Hindlimb muscle (tissue), 1 donor: ENCODE measurements at regions not wholly inside any gene's neighbourhood (a gene's known extent, or its start where the extent isn't known, plus 50 kb on each side); places are given as distances from the start of the nearest gene placed in this dataset.

Experiments used
- DNase-seq: peaks from one replicate; pipeline ENCODE4 v3.0.0-alpha.2; 2013

DNA sequence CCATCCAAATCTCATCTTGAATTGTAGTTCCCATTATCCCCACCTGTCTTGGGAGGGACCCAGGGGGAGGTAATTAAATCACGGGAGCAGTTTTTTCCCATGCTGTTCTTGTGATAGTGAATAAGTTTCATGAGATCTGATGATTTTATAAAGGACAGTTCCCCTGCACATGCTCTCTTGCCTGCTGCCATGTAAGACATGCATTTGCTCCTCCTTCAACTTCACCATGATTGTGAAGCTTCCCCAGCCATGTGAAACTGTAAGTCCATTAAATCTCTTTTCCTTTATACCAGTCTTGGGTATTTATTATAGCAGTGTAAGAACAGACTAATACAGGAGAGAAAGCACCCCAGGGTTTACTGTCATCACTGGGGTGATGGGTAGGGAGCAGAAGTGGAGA, 220.4 kb upstream of the NUDT4 start:
- no peak for DNase-seq

DNA sequence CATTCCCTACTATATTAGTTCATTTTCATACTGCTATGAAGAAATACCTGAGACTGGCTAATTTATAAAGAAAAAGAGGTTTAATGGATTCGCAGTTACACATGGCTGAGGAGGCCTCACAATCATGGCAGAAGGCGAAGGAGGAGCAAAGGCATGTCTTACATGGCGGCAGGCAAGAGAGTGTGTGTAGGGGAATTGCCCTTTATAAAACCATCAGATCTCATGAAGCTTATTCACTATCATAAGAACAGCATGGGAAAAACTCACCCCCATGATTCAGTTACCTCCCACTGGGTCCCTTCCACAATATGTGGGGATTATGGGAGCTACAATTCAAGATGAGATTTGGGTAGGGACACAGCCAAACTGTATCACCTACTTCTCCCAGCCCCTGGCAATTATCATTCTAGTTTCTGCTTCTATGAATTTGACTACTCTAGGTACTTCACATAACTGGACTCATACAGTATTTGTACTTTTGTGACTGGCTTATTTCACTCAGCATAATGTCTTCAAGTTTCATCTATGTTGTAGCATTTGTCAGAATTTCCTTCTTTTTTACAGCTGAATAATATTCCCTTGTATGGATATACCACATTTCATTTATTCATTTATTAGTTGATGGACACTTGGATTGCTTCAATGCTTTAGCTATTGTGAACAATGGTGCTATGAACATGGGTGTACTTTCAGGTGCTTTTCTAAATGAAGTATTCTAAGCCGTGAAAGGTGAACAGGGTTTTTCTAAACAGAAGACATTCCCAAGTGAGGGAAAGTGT, 219.5 kb upstream of the NUDT4 start:
- no peak for DNase-seq

DNA sequence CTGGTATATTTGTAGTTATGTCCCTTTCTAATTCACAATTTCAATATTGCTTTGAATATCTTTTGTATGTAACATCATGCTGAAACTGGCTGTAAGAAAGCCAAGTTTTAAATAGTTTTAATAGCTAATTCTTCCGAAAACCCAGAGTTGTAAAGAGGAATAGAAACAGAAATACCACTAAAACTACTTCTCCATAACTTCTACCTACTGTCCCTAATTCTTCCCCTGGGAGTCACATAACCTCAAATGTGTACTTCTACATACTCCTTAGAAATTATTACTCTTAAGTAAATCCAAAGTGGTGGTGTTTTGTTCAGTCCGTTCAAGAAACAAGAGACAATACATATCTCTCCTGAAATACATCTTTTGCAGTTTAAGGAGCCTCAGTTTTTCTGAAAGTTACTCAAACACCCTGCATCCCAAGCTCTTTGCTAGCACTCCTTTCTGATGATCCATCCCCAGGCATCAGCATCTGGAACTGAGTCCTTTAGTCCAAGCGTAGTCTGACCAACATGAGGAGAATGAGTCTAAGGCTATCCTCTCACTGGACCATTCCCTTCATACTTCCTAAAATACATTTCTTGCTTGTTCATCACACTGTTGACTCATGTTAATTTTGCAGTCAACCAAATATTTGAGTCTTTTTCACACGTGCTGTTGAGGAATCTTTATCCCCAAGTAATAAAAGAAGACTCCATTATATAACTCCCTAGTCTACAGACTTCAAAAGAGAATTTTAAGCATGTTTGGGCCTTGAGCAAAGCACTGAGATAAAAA, 214.3 kb upstream of the NUDT4 start:
- DNase-seq: no peak

DNA sequence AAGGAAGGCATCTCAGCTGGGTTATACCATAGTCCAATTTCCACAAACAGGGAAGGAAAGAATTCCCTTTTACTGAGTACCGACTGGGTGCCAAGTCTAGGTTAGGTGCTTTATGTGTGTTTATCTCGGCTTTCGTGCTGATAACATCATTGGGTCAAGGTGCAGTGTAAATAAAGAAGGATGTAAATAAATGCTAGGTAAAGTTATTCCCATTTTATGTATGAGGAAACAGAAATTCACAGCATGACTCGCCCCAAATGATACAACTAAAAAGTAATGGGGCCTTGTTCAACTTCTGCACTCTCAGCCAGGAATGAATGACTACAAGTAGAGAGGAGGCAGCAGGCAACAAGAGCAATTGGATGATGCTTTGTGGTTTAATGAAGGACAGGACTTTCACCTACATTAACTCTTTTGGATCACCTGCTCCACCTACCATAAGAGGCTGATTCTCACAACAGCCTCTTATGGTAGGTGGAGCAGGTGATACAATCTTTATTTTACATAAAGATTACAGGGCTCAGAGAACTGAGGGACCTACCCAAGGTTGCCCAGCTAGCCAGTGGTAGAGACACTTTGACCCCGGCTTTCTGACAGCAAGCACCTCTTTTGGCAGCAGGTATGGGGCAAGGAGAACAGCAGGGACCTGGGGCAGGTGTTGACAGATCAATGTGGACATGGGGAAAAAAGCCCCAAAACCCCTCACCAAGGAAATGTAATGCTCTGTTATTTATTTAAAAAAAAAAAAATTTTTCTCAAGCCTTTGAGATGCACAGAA, 213.4 kb upstream of the NUDT4 start:
- DNase-seq: no peak

DNA sequence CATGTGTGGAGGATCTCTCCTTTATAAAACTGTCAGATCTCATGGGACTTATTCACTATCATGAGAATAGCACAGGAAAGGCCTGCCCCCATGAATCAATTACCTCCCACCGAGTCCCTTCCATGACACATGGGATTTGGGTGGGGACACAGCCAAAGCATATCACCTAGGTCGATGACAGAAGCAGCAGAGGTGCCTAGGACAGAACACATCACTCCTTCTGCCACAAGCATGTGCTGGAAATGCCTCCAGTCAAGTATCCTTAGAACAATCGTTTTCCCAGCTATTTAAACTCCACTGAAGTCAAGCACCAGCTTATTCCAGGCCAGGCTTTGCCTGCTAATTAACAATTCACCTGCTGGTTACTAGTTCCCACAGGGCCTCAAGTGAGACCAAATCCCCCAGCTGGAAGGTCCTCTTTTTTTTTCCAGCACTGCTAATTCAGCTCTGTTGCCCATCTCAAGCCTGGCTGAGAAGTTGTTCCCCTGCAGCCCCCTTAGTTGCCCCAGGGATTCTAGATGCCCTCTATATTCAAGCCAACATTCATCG, 212.3 kb upstream of the NUDT4 start:
- no peak for DNase-seq

DNA sequence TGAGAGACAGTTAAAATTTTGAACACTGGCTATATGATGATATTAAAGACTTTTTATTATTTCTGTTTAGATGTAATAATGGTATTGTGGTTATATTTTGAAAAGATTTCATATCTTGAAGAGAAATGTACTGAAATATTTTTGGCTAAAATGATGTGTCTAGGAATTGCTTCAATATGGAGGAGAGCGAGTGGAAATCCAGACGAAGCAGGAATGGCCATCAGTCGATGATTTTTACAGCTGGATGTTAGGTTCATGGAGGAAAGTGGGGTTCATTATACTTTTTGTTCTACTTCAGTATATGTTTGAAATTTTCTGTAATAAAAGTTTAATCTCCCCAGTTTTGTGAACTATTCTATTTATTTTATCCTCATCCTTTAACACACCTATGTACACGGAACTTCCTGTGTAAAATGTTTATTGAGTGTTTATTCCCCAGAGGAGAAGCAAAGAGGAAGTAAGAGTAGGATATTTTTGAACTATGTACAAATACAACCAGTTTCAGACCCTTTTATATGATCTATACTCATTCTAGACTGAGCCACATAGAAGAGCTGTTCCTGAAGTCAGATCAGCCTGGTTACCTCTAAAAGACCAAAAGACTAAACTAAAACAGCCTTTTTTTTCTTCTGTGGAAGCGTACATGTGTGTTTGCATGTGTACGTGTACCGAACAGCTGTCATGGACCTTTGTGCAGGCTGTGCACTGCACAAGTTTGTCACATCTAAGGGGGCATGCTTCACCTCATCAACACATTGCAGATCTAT, 211.0 kb upstream of the NUDT4 start:
- no peak for DNase-seq

DNA sequence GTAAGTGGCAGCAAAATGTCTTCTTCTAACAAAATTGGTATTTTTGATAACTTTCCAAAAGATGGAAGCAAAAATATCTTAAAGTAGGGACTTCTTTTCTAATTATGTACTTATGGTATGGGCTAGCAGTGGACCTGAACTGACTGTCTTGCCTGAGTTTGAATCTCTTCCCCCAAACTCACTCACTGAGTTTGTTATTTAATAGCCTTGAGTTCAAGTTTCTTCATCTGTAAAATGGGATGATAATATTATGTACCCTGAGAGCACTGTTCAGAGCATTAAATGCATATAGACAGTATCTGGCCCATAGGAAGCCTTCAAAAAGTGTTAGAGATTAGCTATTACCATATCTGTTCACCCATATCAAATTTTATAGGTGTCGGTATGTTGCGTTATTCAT, 210.4 kb upstream of the NUDT4 start:
- DNase-seq: no peak

DNA sequence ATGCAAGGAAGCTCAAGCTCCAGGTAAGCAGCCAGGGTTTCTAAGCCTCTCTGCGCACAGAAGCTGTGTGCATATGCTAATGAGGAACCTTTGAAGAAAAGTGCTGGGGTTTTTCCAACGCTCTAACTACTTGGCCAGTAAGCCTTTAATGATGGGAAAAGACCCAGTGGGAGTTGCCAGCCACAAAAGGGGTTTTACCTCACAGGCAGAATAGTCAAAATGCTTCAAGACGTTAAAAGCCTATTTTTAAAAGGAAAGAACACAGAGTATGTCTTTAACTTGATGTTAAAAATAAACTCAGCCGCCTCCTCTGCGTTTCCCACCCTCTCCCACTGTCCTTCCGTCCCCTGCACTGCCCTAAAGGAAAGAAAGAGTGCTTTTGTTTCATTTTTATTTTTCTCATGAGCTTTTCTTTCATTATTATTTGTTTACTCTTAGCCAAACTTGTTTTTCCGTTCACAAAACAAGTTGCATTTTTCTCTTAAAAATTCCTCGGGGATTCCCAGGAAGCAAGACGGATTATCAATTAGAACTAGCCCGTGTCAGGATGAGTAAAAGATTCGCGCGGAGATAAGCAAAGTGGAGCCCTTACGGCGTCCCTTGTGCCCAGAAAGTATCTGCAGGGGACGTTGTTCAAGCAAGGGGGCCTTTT, 209.8 kb upstream of the NUDT4 start:
- no peak for DNase-seq

DNA sequence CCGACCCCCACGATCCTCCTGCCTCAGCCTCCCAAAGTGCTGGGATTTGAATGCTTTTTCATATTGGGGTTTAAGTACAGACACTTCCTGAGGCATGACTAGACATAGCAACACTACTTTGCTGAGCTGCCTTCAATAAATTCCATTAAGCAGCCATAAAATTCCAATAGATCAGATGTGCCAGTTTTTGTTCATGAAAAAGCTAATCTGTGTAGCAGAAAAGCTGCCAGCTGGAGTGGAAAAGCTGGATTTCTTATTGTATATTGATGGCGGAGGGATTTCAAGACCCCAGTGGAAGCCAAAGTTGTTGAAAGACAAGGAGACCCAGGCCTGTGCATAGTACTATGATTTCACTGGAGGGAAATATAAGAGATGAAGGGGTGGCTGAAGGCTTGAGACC, 209.0 kb upstream of the NUDT4 start:
- no peak for DNase-seq

DNA sequence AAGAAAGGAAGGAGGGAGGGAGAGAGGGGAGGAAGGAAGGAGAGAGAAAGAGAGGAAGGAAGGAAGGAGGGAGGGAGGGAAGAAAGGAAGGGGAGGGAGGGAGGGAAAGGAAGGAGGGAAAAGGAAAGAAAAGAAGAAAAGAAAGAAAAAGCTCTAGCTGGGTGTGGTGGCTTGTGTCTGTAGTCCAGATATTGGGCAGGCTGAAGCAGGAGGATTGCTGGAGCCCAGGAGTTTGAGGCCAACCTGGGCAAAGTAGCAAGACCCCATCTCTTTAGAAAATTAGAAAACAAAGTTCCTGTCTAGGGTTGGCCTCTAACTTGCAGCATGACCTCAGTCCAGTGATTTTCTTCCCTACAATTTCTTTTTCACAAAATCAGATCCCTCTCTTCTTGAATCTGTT, 208.2 kb upstream of the NUDT4 start:
- DNase-seq: no peak

DNA sequence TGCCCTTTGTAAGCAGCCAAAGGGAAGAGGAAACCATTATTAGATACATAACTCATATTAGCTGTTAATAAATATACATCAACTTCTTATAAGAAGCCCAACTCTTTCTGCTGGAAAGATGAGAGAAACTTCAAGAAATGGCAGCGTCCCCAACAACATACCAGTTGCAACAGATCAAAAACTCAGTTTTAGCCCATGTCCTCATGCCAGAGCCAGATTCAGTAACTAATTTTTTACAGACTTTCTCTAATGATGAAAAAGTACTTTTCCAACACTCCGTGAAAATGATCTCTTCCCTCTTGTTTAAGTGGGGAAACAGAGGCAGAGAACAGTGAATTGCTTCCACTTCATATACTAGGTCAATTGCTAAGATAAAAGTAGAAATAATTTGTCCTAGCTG, 206.8 kb upstream of the NUDT4 start:
- DNase-seq: no peak

DNA sequence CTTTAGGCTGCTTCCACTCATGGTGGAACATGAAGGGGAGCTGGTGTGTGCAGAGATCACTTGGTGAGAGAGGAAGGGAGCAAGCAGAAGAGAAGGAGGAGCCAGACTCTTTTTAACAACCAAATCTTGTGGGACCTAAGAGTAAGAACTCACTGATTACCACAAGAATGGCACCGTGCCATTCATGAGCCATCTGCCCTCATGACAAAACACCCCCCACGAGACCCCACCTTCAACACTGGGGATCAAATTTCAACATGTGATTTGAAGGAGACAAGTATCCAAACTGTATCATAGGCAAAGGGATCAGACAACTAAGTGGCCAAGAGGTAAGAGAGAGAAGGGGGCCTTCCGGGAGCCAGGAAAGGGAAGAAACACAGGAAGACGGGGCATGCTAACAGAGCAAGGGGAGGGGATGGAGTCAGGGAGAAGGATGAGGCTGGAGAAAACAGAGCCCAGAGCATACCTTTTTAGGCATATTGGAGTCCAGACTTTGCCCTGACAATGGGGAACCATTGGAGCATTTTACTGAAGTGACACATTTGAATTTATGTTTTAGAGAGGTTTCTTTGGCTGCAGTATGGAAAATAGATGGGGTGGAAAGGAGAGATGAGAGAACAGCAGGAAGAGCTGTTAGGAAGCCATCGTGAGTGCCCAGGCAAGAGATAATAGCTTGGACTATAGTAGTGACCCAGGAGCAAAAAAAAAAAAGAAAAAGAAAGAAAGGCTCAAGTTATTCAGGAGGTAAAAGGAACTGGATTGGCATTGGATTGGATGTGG, 204.4 kb upstream of the NUDT4 start:
- no peak for DNase-seq

DNA sequence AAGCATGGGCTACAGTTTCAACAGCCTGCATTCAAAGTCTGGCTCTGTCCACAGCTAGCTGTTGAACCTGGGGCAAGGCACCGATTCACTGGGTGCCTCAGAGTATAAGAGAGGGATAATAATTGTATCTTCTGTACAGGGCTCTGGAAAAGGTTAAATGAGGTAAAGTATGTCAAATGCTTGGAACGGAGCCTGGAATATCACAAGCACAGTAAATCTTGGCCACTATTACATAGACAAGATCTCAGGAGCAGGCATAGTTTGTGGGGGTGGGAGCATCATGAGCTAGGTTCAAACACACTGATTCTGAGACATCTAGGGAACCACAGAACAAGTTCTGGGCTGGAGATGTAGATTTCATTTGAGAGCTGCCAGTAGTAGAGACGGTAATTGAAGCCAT, 203.7 kb upstream of the NUDT4 start:
- DNase-seq: no peak

DNA sequence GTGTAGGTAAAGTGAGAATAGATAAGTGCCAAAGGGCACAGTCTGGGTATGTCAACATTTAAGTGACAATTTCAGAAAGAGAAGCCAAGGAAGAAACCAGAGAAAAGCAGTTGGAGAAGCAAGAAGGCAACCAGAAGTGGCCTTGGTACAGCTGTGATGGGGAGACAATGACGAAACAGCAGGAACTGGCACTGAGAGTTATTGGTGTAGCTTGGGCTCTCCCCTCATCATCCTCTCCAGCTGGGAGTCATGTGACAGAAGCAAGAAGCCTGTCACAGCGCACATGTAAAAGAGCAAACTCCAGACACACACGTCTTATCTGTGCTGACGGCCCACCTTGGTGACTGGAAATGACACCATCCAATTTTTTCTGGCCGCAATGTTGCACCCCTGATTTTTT, 203.3 kb upstream of the NUDT4 start:
- no peak for DNase-seq

DNA sequence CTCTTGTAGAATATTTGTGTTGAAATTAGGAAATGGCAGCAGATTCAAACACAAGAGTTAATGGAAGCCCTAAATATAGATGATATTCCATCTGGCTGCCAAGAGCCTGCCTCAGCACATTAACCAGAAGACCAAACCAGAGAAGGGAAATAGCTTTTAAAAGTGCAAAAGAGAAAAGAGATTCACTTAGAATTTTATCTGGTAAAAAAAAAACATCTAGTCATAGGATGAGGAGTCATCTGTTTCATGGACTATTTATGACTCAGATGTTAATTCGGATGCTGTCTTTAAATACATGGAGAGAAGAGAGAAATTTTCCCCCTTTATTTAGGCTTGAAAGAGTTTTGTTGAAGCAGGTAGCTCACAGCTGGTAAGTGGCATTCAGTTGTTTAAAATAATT, 201.6 kb upstream of the NUDT4 start:
- DNase-seq: no peak

DNA sequence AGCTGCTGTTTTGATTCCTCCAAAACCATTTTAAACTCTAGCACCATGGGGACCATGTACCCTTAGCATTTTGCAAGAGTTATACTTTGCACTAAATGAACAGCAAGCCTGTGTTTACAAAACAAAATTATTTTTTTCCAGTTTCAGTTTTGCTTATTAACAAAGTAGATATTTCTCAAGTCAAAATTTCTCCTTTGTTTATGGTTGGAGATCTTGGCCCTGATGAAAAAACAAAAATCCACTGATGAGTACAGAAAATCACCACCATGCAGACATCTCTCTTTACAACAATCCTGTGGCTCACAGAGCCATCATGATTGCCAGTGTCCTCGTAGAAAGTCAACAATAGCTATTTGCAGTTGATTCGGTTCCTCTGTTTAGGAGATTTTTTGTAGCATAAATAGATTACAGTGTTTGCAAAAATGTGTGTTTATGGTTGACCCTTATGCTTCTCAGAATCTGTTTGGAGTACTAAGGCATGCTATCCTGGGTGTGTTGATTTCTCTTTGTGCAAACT, 201.1 kb upstream of the NUDT4 start:
- DNase-seq: no peak

DNA sequence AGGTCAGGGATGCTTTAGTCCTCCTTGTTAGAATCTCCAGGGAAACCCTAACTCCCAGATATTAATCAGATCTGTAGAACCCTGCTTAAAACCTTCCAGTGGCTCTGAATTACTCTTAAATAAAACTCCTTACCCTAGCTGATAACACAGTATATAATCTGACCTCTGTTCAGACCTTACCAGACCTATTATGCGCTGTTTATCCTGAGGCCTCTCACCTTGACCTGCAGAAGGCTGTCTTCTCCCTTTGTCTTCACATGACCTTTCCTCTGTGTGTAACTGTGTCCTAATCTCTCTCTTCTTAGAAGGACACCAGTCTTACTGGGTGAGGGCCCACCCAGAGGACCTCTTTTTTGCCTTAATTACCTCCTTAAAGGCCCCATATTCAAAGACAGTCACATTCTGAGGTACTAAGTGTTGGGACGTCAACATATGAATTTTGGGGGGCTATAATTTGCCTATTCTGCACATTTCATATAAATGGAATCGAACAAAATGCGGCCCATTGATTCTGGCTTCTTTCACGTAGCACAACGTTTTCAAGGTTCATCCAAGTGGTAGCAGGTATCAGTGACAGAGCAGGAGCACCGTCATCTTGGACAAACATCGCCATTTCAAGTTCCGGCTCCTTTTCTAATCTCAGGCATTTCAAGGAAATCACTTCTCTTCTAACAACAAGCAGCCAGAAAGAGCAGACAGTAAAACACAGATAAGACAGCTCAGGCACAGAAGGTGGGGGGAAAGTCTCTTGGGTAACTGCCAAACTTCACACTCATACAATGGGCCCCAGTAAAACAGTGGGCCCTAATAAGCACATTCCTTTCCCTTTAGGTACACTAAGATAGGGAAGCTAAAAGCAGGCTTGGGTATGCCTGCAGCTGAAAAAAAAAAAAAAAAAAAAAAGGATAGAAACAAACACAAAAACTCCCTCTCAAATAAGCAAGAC, 200.2 kb upstream of the NUDT4 start:
- DNase-seq: no peak

DNA sequence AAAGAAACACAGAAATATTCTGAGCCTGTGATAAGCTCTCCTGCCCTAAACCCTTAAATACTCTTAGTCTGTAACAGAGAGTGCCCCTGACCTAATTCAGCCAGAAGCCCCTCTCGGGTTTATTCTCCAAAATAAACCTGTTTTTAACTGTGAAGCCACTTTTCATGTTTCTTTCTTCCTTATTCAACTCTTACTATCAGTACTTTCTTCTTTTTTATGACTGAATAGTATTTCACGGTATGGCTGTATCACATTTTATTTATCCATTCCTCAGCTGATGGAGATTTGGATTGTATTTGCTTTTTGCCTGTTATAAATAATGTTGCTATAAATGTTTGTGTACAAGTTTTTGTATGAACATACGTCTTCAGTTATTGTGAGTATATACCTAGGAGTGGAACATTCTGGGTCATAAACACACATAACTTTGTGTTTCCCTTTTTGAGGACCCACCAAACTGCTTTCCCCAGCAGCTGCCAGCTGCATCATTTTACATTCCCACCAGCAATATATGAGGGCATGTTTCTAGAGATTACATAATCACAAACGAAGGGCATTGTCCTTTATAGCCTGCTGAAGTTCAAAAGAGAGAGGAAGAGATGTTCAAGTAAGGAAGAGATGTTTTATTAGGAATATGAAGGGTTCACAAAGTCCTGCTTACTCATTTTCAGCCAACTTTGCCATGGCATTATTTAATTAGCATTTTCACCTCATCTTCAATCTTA, 199.4 kb upstream of the NUDT4 start:
- no peak for DNase-seq

DNA sequence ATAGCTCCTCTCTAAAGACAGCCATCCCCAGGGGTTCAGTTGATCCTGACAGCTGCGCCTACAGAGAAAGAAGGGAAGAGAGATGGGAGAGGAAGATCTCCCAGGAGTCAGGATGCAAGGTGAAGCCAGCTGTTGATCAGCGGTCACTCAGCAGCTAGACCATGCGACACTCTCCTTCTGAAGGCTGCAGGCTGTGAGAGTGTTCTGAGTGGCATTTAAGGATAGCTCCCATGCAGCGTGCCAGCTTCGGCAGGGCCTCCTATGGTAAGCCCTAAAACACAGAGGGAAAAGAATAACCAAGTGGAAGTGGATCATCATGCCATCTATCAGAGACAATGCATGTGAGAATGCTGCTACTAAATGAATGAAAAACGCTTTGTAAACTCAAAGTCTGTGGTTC, 197.9 kb upstream of the NUDT4 start:
- no peak for DNase-seq
